T-cell (primary cell): ENCODE measurements at regions not wholly inside any gene's neighbourhood (a gene's known extent, or its start where the extent isn't known, plus 50 kb on each side); places are given as distances from the start of the nearest gene placed in this dataset.
A peak's percentile ranks its signal among the peaks of the same experiment; 100 is the strongest.

Experiments
- ATAC-seq, 4 experiments: fragments of 200-7000 bp in 3 of 4; fragments of 150-1000 bp in 1 of 4; cut with Tn5 transposase; replicated peaks in 1 of 4; 1 replicate in 3 of 4; 2 replicates in 1 of 4; pipeline ENCODE4 v1.10.0; 2021; ENCODE audit warnings: moderate library complexity in 3 of 4, mild to moderate bottlenecking in 2 of 4, moderate number of reproducible peaks in 1 of 4
- CTCF ChIA-PET, 2 donors: fragments of 300-600 bp; sonication (Branson Sonifier 250); formaldehyde crosslinking; loops; one replicate each; lab custom pipeline; 2022; ENCODE audit warnings: antibody characterized with exemption in 2 of 2; lab: Charles Lee
- POLR2A ChIA-PET, 2 donors: fragments of 300-600 bp; sonication (Branson Sonifier 250); formaldehyde crosslinking; loops; one replicate each; lab custom pipeline; 2022; ENCODE audit warnings: antibody characterized with exemption in 2 of 2; lab: Charles Lee
- DNase-seq, 35 experiments: peaks; one replicate each; pipeline versions ENCODE4 v3.0.0 to v3.0.0-alpha.2; 2013 to 2023
- H3K27ac ChIP-seq: one replicate; pipeline ENCODE4 v1.5.1; 2013; ENCODE audit warnings: low read length
- H3K27me3 ChIP-seq, 2 experiments: replicated peaks in 1 of 2; 1 replicate in 1 of 2; 2 replicates in 1 of 2; pipeline versions ENCODE4 v1.6.1 to v1.7.0; 2013; ENCODE audit warnings: low read length in 1 of 2, mixed read lengths in 1 of 2; ENCODE audit not compliant: control insufficient read depth in 2 of 2, insufficient read depth in 2 of 2; ENCODE audit errors: extremely low read depth in 1 of 2
- H3K36me3 ChIP-seq, 2 donors: 1 replicate in 1 of 2; 2 replicates in 1 of 2; pipeline versions ENCODE4 v1.6.1 to v1.7.0; 2013; ENCODE audit warnings: low read length in 1 of 2; ENCODE audit not compliant: control insufficient read depth in 2 of 2, insufficient read depth in 1 of 2; ENCODE audit errors: extremely low read depth in 1 of 2
- H3K4me1 ChIP-seq, 2 experiments: 1 replicate in 1 of 2; 2 replicates in 1 of 2; pipeline versions ENCODE4 v1.6.1 to v1.7.0; 2013; ENCODE audit warnings: low read length in 2 of 2, mixed read lengths in 1 of 2; ENCODE audit not compliant: insufficient read depth in 2 of 2, control insufficient read depth in 1 of 2; ENCODE audit errors: extremely low read depth in 1 of 2
- H3K4me3 ChIP-seq, 2 donors: 1 replicate in 1 of 2; 2 replicates in 1 of 2; pipeline versions ENCODE4 v1.5.1 to v1.7.0; 2013; ENCODE audit warnings: mild to moderate bottlenecking in 2 of 2, low read length in 1 of 2, moderate library complexity in 1 of 2; ENCODE audit not compliant: control insufficient read depth in 1 of 2; ENCODE audit errors: extremely low read depth in 1 of 2
- H3K9me3 ChIP-seq: 2 replicates; pipeline ENCODE4 v1.7.0; 2013
- H3K27ac Mint-ChIP-seq, 2 donors: one replicate each; pipeline ENCODE4 v1.8.0; 2020 to 2021; ENCODE audit warnings: mild to moderate bottlenecking in 2 of 2, mixed read lengths in 2 of 2
- H3K27me3 Mint-ChIP-seq, 2 donors: one replicate each; pipeline ENCODE4 v1.8.0; 2021 to 2022; ENCODE audit warnings: mixed read lengths in 2 of 2
- H3K36me3 Mint-ChIP-seq: one replicate; pipeline ENCODE4 v1.8.0; 2021; ENCODE audit warnings: mixed read lengths
- H3K4me1 Mint-ChIP-seq, 3 donors: one replicate each; pipeline ENCODE4 v1.8.0; 2020 to 2022; ENCODE audit warnings: mixed read lengths in 3 of 3, mild to moderate bottlenecking in 1 of 3
- H3K4me3 Mint-ChIP-seq, 3 donors: one replicate each; pipeline ENCODE4 v1.8.0; 2020 to 2022; ENCODE audit warnings: mild to moderate bottlenecking in 3 of 3, mixed read lengths in 3 of 3, moderate library complexity in 3 of 3
- H3K9me3 Mint-ChIP-seq, 3 donors: one replicate each; pipeline ENCODE4 v1.8.0; 2020 to 2022; ENCODE audit warnings: mixed read lengths in 3 of 3
- WGBS: methylation state at CpG from one replicate; pipeline ENCODE4 v1.1.5; 2013; ENCODE audit warnings: missing lambda C conversion rate; ENCODE audit not compliant: insufficient coverage; 5-methylcytosine and 5-hydroxymethylcytosine counted together

GRCh38 chr19:20431826-20432225 is 133.8 kb downstream of the ZNF737 start:
- no peak overlapping the region for H3K27ac Mint-ChIP-seq
- CTCF ChIA-PET, result no interaction called here
- WGBS, result 87% methylated on average over 4 of the region's 5 CpGs
- Histone ChIP-seq H3K27ac (no peak overlapping the region), H3K4me3 (no peak overlapping the region), H3K36me3 (no peaks in the 10 kb centered on the region), H3K27me3 (no peaks in the 10 kb centered on the region), H3K9me3 (no peaks in the 10 kb centered on the region), H3K4me1 (no peaks in the 10 kb centered on the region)
- no peak for DNase-seq
- peaks cover 0 to 10% (median 3%) of the 10 kb centered on the region in 3 donors for H3K9me3 Mint-ChIP-seq
- H3K4me1 Mint-ChIP-seq, result peaks cover 0 to 4% (median 2%) of the 10 kb centered on the region in 3 donors
- no peak overlapping the region for H3K4me3 Mint-ChIP-seq
- ATAC-seq, result no peak
- no peaks in the 10 kb centered on the region for H3K27me3 Mint-ChIP-seq
- no peaks in the 10 kb centered on the region for H3K36me3 Mint-ChIP-seq
- POLR2A ChIA-PET, result no interaction called here

GRCh38 chr19:20423381-20424197 is 142.0 kb downstream of the ZNF737 start:
- CTCF ChIA-PET, result interaction anchor here (0.6 to 0.7 kb wide), 2 partner anchors 139 to 1085 kb away, joined by 3 read pairs; no protein-coding TSS in a partner anchor
- H3K4me1 ChIP-seq, result peaks cover 0 to 17% of the 10 kb centered on the region in 2 experiments
- H3K36me3 Mint-ChIP-seq, result peaks cover 7% of the 10 kb centered on the region
- peaks cover 0 to 5% (median 4%) of the 10 kb centered on the region in 3 donors for H3K9me3 Mint-ChIP-seq
- peaks cover 0 to 2% of the 10 kb centered on the region in 2 donors for H3K27me3 Mint-ChIP-seq
- ATAC-seq, result no peak
- POLR2A ChIA-PET, result interaction anchor here (0.6 to 1.5 kb wide), 4 partner anchors 11 to 1740 kb away, joined by 3 to 7 read pairs (median 4); partner anchors contain the start of gene ZNF737 (in 1 of the 2)
- peak overlapping the region; percentile 93 to 96 (median 95) for H3K4me3 Mint-ChIP-seq
- 17% methylated on average over 29 of the region's 44 CpGs for WGBS
- H3K27ac ChIP-seq, result peak overlapping the region; percentile 57
- peaks cover 0 to 8% of the 10 kb centered on the region in 2 experiments for H3K27me3 ChIP-seq
- H3K36me3 ChIP-seq, result no peaks in the 10 kb centered on the region
- no peaks in the 10 kb centered on the region for H3K9me3 ChIP-seq
- H3K27ac Mint-ChIP-seq, result peak overlapping the region; percentile 91 to 94
- H3K4me3 ChIP-seq, result peak overlapping the region; percentile 60 to 78
- peak in 22 of 35 experiments; percentile 0 to 53 (median 6) for DNase-seq
- H3K4me1 Mint-ChIP-seq, result peaks cover 8 to 20% (median 12%) of the 10 kb centered on the region in 3 donors

- ChIA-PET CTCF (interaction anchor here in 1 of 2 donors (0.6 kb wide), 1 partner anchor 140 kb away, joined by 3 read pairs; no protein-coding TSS in a partner anchor), POLR2A (interaction anchor here (0.7 to 0.9 kb wide), 2 partner anchors 15 to 1741 kb away, joined by 3 to 5 read pairs; no protein-coding TSS in a partner anchor)
- Histone ChIP-seq H3K4me1 (peaks cover 0 to 17% of the 10 kb centered on the region in 2 experiments), H3K36me3 (no peaks in the 10 kb centered on the region), H3K9me3 (no peaks in the 10 kb centered on the region), H3K27me3 (peaks cover 0 to 8% of the 10 kb centered on the region in 2 experiments), H3K4me3 (no peak overlapping the region), H3K27ac (no peak overlapping the region)
- H3K36me3 Mint-ChIP-seq, result peaks cover 7% of the 10 kb centered on the region
- no peak for ATAC-seq
- peaks cover 0 to 5% (median 4%) of the 10 kb centered on the region in 3 donors for H3K9me3 Mint-ChIP-seq
- peak in 1 of 35 experiments; percentile 0 for DNase-seq
- H3K4me1 Mint-ChIP-seq, result peaks cover 8 to 20% (median 12%) of the 10 kb centered on the region in 3 donors
- H3K4me3 Mint-ChIP-seq, result peak overlapping the region; percentile 93 to 96 (median 95)
- peaks cover 0 to 2% of the 10 kb centered on the region in 2 donors for H3K27me3 Mint-ChIP-seq
- peak overlapping the region in 1 of 2 donors; percentile 68 for H3K27ac Mint-ChIP-seq
- WGBS, result 97% methylated on average over 10 of the region's 22 CpGs
These were observed 143.1 kb downstream of the ZNF737 start for GRCh38 chr19:20422216-20423205.

GRCh38 chr19:20416661-20417060 is 148.9 kb downstream of the ZNF737 start:
- no peaks in the 10 kb centered on the region for H3K36me3 ChIP-seq
- H3K27ac ChIP-seq, result no peak overlapping the region
- no CpG with 5 or more reads among the region's 1 CpG for WGBS
- H3K4me1 ChIP-seq, result no peaks in the 10 kb centered on the region
- POLR2A ChIA-PET, result interaction anchor here in 1 of 2 donors (0.6 kb wide), 1 partner anchor 360 kb away, joined by 10 read pairs; no protein-coding TSS in a partner anchor
- Mint-ChIP-seq H3K4me3 (no peak overlapping the region), H3K9me3 (peaks cover 0 to 7% (median 0%) of the 10 kb centered on the region in 3 donors), H3K27me3 (no peaks in the 10 kb centered on the region), H3K36me3 (peaks cover 29% of the 10 kb centered on the region), H3K27ac (no peak overlapping the region), H3K4me1 (peaks cover 0 to 4% (median 2%) of the 10 kb centered on the region in 3 donors)
- ATAC-seq (no peak), DNase-seq (no peak)
- CTCF ChIA-PET, result no interaction called here
- H3K4me3 ChIP-seq, result no peak overlapping the region
- peaks cover 2% of the 10 kb centered on the region for H3K9me3 ChIP-seq
- H3K27me3 ChIP-seq, result no peaks in the 10 kb centered on the region

GRCh38 chr19:20414120-20414519 is 151.5 kb downstream of the ZNF737 start:
- Mint-ChIP-seq H3K27me3 (no peaks in the 10 kb centered on the region), H3K9me3 (peaks cover 0 to 7% (median 0%) of the 10 kb centered on the region in 3 donors), H3K4me3 (no peak overlapping the region), H3K4me1 (no peaks in the 10 kb centered on the region), H3K36me3 (peaks cover 31% of the 10 kb centered on the region), H3K27ac (no peak overlapping the region)
- Histone ChIP-seq H3K9me3 (peaks cover 6% of the 10 kb centered on the region), H3K4me1 (no peaks in the 10 kb centered on the region), H3K4me3 (no peak overlapping the region), H3K27me3 (no peaks in the 10 kb centered on the region), H3K36me3 (no peaks in the 10 kb centered on the region), H3K27ac (no peak overlapping the region)
- CTCF ChIA-PET, result no interaction called here
- 100% methylated on average over 1 of the region's 2 CpGs for WGBS
- DNase-seq (no peak), ATAC-seq (no peak)
- POLR2A ChIA-PET, result no interaction called here

- no peak for ATAC-seq
- no CpG with 5 or more reads among the region's 3 CpGs for WGBS
These were observed 151.9 kb downstream of the ZNF737 start for GRCh38 chr19:20413705-20414104.

More at GRCh38 chr19:20413705-20414104, 151.9 kb downstream of the ZNF737 start:
- CTCF ChIA-PET, result no interaction called here
- Mint-ChIP-seq H3K4me1 (no peaks in the 10 kb centered on the region), H3K36me3 (peaks cover 33% of the 10 kb centered on the region), H3K27ac (no peak overlapping the region), H3K9me3 (peaks cover 0 to 7% (median 1%) of the 10 kb centered on the region in 3 donors), H3K27me3 (no peaks in the 10 kb centered on the region), H3K4me3 (no peak overlapping the region)
- H3K9me3 ChIP-seq, result peaks cover 6% of the 10 kb centered on the region
- no peak overlapping the region for H3K4me3 ChIP-seq
- no peaks in the 10 kb centered on the region for H3K4me1 ChIP-seq
- no peaks in the 10 kb centered on the region for H3K27me3 ChIP-seq
- POLR2A ChIA-PET, result no interaction called here
- DNase-seq, result no peak
- H3K36me3 ChIP-seq, result no peaks in the 10 kb centered on the region
- H3K27ac ChIP-seq, result no peak overlapping the region
